Left ventricle myocardium superior (tissue), 1 donor: ENCODE measurements at regions not wholly inside any gene's neighbourhood (a gene's known extent, or its start where the extent isn't known, plus 50 kb on each side); places are given as distances from the start of the nearest gene placed in this dataset.
A peak's percentile ranks its signal among the peaks of the same experiment; 100 is the strongest.
"Not testable (repeated sequence)": the region's sequence is repeated elsewhere in the genome, so short reads cannot be mapped to it uniquely, and the experiment has no call there.

Experiments
- ATAC-seq: fragments of 200-7000 bp; cut with Tn5 transposase; one replicate; pipeline ENCODE4 v1.9.1; 2020; ENCODE audit warnings: mild to moderate bottlenecking, moderate library complexity
- DNase-seq: peaks from one replicate; pipeline ENCODE4 v3.0.0-alpha.2; 2020
- intact Hi-C: fragments of 100-400 bp; cut with micrococcal nuclease; formaldehyde crosslinking; loops from one replicate; pipeline ENCODE4 v1.11.0; 2022
- donor health status: DM: no; HTN: yes; CAD: no; lungs with severe emphysema.

- intact Hi-C loops: no loop called here
- ATAC-seq: no peak
- no peak for DNase-seq
These were observed 137.2 kb downstream of the ARRDC3 start for GRCh38 chr5:91245871-91246270.

GRCh38 chr5:91245074-91245452 is 138.1 kb downstream of the ARRDC3 start:
- ATAC-seq (peak; percentile 99), DNase-seq (peak; percentile 57)
- intact Hi-C loops: no loop called here

GRCh38 chr5:91244380-91245073 is 138.6 kb downstream of the ARRDC3 start:
- no peak for DNase-seq
- ATAC-seq: peak; percentile 57
- intact Hi-C loops: no loop called here

GRCh38 chr5:91243852-91244251 is 139.3 kb downstream of the ARRDC3 start:
- intact Hi-C loops: no loop called here
- DNase-seq (no peak), ATAC-seq (peak; percentile 61)

GRCh38 chr5:91243286-91243685 is 139.8 kb downstream of the ARRDC3 start:
- no peak for ATAC-seq
- intact Hi-C loops: no loop called here

GRCh38 chr5:91241460-91241859 is 141.7 kb downstream of the ARRDC3 start:
- DNase-seq, ATAC-seq, intact Hi-C loops: not testable (repeated sequence)

More at GRCh38 chr5:91243286-91243685, 139.8 kb downstream of the ARRDC3 start:
- no peak for DNase-seq

GRCh38 chr5:91240175-91240574 is 142.9 kb downstream of the ARRDC3 start:
- no peak for ATAC-seq
- intact Hi-C loops: no loop called here
- DNase-seq: no peak

- intact Hi-C loops: no loop called here
- DNase-seq (no peak), ATAC-seq (peak; percentile 84)
These were observed 147.8 kb downstream of the ARRDC3 start for GRCh38 chr5:91235271-91235694.

GRCh38 chr5:91232523-91232922 is 150.6 kb downstream of the ARRDC3 start:
- DNase-seq (no peak), ATAC-seq (no peak)
- intact Hi-C loops: no loop called here

GRCh38 chr5:91229031-91229727 is 153.9 kb downstream of the ARRDC3 start:
- ATAC-seq (no peak), DNase-seq (no peak)
- intact Hi-C loops: no loop called here

- intact Hi-C loops: no loop called here
- ATAC-seq (no peak), DNase-seq (no peak)
These were observed 154.9 kb downstream of the ARRDC3 start for GRCh38 chr5:91228188-91228587.

GRCh38 chr5:91225848-91226686 is 157.1 kb downstream of the ARRDC3 start:
- intact Hi-C loops: no loop called here
- peak; percentile 54 for ATAC-seq
- peak; percentile 37 for DNase-seq

GRCh38 chr5:91224969-91225368 is 158.1 kb downstream of the ARRDC3 start:
- intact Hi-C loops: loop anchor here (1.0 kb wide), 1 partner anchor 161 kb away; no protein-coding TSS in a partner anchor
- DNase-seq: no peak
- no peak for ATAC-seq

- intact Hi-C loops: loop anchor here (1.0 kb wide), 1 partner anchor 162 kb away; no protein-coding TSS in a partner anchor
- DNase-seq: no peak
- no peak for ATAC-seq
These were observed 158.7 kb downstream of the ARRDC3 start for GRCh38 chr5:91224456-91224855.

- ATAC-seq: no peak
- intact Hi-C loops: loop anchor here (1.0 kb wide), 1 partner anchor 162 kb away; no protein-coding TSS in a partner anchor
- DNase-seq: no peak
These were observed 159.2 kb downstream of the ARRDC3 start for GRCh38 chr5:91223886-91224285.

- ATAC-seq (no peak), DNase-seq (no peak)
- intact Hi-C loops: no loop called here
These were observed 160.6 kb downstream of the ARRDC3 start for GRCh38 chr5:91222482-91222881.

GRCh38 chr5:91221917-91222316 is 161.2 kb downstream of the ARRDC3 start:
- no peak for ATAC-seq
- intact Hi-C loops: no loop called here
- no peak for DNase-seq

GRCh38 chr5:91219803-91220371 is 163.2 kb downstream of the ARRDC3 start:
- intact Hi-C loops: loop anchor here (10.0 kb wide), 1 partner anchor 115 kb away; no protein-coding TSS in a partner anchor
- peak; percentile 44 for ATAC-seq
- peak; percentile 36 for DNase-seq

- DNase-seq: no peak
- ATAC-seq: peak; percentile 93
- intact Hi-C loops: loop anchor here (10.0 kb wide), 1 partner anchor 114 kb away; no protein-coding TSS in a partner anchor
These were observed 163.9 kb downstream of the ARRDC3 start for GRCh38 chr5:91219091-91219802.
